ENCODE measurements at regions not wholly inside any gene's neighbourhood (a gene's known extent, or its start where the extent isn't known, plus 50 kb on each side); places are given as distances from the start of the nearest gene placed in this dataset.

GRCh38 chr20:52826321-52826720, 145.8 kb upstream of the TSHZ2 start:
- H3K27ac ChIP-seq (ENCODE audit: insufficient read depth, low read length): no peak overlapping the region
- H2AFZ ChIP-seq (ENCODE audit: low read length): no peak overlapping the region
- H3K27me3 ChIP-seq (ENCODE audit: control insufficient read depth, insufficient read depth, low read length): no peaks in the 10 kb centered on the region
- no peak for TF ChIP-seq EZH2 (IDR thresholded peaks at IDR 0.05; ENCODE audit: low read length, missing control alignments)
- no peak for TF ChIP-seq CTCF (conservative IDR thresholded peaks at IDR 0.05 in 1 of 2, IDR thresholded peaks at IDR 0.05 in 1 of 2; ENCODE audit: low read depth in 1 of 2, low read length in 2 of 2)
- H3K79me2 ChIP-seq (ENCODE audit: control insufficient read depth, insufficient read depth, low read length): no peaks in the 10 kb centered on the region
- no peaks in the 10 kb centered on the region for H3K4me1 ChIP-seq (ENCODE audit: control insufficient read depth, extremely low read depth, insufficient read depth, low read length)
- no peak overlapping the region for H3K4me3 ChIP-seq (replicated peaks in 1 of 4; ENCODE audit: control extremely low read depth in 1 of 4, insufficient read depth in 1 of 4, low read depth in 3 of 4, low read length in 4 of 4)
- no peaks in the 10 kb centered on the region for H3K9me3 ChIP-seq (ENCODE audit: control insufficient read depth, insufficient read depth, low read depth, low read length)
- H3K9ac ChIP-seq (ENCODE audit: insufficient read depth, low read length): no peak overlapping the region
- no peak overlapping the region for H3K4me2 ChIP-seq (ENCODE audit: extremely low read depth, insufficient read depth, low read length)
- no peaks in the 10 kb centered on the region for H3K36me3 ChIP-seq (ENCODE audit: control insufficient read depth, insufficient read depth, low read length)
- no peak for DNase-seq (ENCODE audit: low read depth in 2 of 2)
- H4K20me1 ChIP-seq (ENCODE audit: control insufficient read depth, extremely low read depth, insufficient read depth, low read length): no peaks in the 10 kb centered on the region

GRCh38 chr20:52824494-52825216, 147.5 kb upstream of the TSHZ2 start:
- no peak for DNase-seq (ENCODE audit: low read depth in 2 of 2)
- H3K36me3 ChIP-seq (ENCODE audit: control insufficient read depth, insufficient read depth, low read length): no peaks in the 10 kb centered on the region
- H3K4me3 ChIP-seq (replicated peaks in 1 of 4; ENCODE audit: control extremely low read depth in 1 of 4, insufficient read depth in 1 of 4, low read depth in 3 of 4, low read length in 4 of 4): no peak overlapping the region
- no peaks in the 10 kb centered on the region for H3K4me1 ChIP-seq (ENCODE audit: control insufficient read depth, extremely low read depth, insufficient read depth, low read length)
- H3K27me3 ChIP-seq (ENCODE audit: control insufficient read depth, insufficient read depth, low read length): no peaks in the 10 kb centered on the region
- H3K27ac ChIP-seq (ENCODE audit: insufficient read depth, low read length): no peak overlapping the region
- H4K20me1 ChIP-seq (ENCODE audit: control insufficient read depth, extremely low read depth, insufficient read depth, low read length): no peaks in the 10 kb centered on the region
- TF ChIP-seq EZH2 (IDR thresholded peaks at IDR 0.05; ENCODE audit: low read length, missing control alignments): no peak
- no peak for TF ChIP-seq CTCF (conservative IDR thresholded peaks at IDR 0.05 in 1 of 2, IDR thresholded peaks at IDR 0.05 in 1 of 2; ENCODE audit: low read depth in 1 of 2, low read length in 2 of 2)
- H3K9ac ChIP-seq (ENCODE audit: insufficient read depth, low read length): no peak overlapping the region
- no peaks in the 10 kb centered on the region for H3K9me3 ChIP-seq (ENCODE audit: control insufficient read depth, insufficient read depth, low read depth, low read length)
- no peak overlapping the region for H2AFZ ChIP-seq (ENCODE audit: low read length)
- H3K4me2 ChIP-seq (ENCODE audit: extremely low read depth, insufficient read depth, low read length): no peak overlapping the region
- H3K79me2 ChIP-seq (ENCODE audit: control insufficient read depth, insufficient read depth, low read length): no peaks in the 10 kb centered on the region

GRCh38 chr20:52823303-52823702, 148.9 kb upstream of the TSHZ2 start:
- H3K79me2 ChIP-seq (ENCODE audit: control insufficient read depth, insufficient read depth, low read length): no peaks in the 10 kb centered on the region

More at GRCh38 chr20:52823303-52823702, 148.9 kb upstream of the TSHZ2 start:
- H3K27me3 ChIP-seq (ENCODE audit: control insufficient read depth, insufficient read depth, low read length): no peaks in the 10 kb centered on the region
- no peak overlapping the region for H3K4me2 ChIP-seq (ENCODE audit: extremely low read depth, insufficient read depth, low read length)
- H3K4me1 ChIP-seq (ENCODE audit: control insufficient read depth, extremely low read depth, insufficient read depth, low read length): no peaks in the 10 kb centered on the region
- H3K4me3 ChIP-seq (replicated peaks in 1 of 4; ENCODE audit: control extremely low read depth in 1 of 4, insufficient read depth in 1 of 4, low read depth in 3 of 4, low read length in 4 of 4): no peak overlapping the region
- no peak for DNase-seq (ENCODE audit: low read depth in 2 of 2)
- no peak overlapping the region for H3K27ac ChIP-seq (ENCODE audit: insufficient read depth, low read length)
- H2AFZ ChIP-seq (ENCODE audit: low read length): no peak overlapping the region
- no peaks in the 10 kb centered on the region for H3K9me3 ChIP-seq (ENCODE audit: control insufficient read depth, insufficient read depth, low read depth, low read length)
- H4K20me1 ChIP-seq (ENCODE audit: control insufficient read depth, extremely low read depth, insufficient read depth, low read length): no peaks in the 10 kb centered on the region
- H3K36me3 ChIP-seq (ENCODE audit: control insufficient read depth, insufficient read depth, low read length): no peaks in the 10 kb centered on the region
- TF ChIP-seq CTCF (conservative IDR thresholded peaks at IDR 0.05 in 1 of 2, IDR thresholded peaks at IDR 0.05 in 1 of 2; ENCODE audit: low read depth in 1 of 2, low read length in 2 of 2) (no peak), EZH2 (IDR thresholded peaks at IDR 0.05; ENCODE audit: low read length, missing control alignments) (no peak)
- H3K9ac ChIP-seq (ENCODE audit: insufficient read depth, low read length): no peak overlapping the region
